ENCODE measurements at regions not wholly inside any gene's neighbourhood (a gene's known extent, or its start where the extent isn't known, plus 50 kb on each side); places are given as distances from the start of the nearest gene placed in this dataset.

DNA sequence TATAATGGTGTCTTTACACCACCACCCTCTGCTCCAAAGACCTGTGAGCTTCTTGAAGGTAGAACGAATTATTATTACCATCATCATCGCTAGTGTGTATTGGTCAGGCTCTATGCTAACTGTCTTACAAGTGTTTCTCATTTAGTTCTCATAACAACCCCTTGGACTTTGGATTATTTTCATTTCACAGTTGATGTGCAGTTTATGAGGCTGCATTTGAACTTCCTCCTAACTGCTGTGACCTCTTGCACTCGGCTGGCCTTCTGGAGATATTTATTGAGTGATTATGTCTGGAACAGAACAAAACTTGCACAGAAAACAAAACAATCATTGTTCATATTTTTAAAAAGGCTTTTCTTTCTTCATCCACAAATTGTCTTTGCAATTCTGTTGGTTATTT lies 306.3 kb upstream of the SGCD start:
- no peak for TF ChIP-seq CTCF (conservative IDR thresholded peaks at IDR 0.05)
- TF ChIP-seq EZH2 (IDR thresholded peaks at IDR 0.05; ENCODE audit: low read depth), result no peak

Data from PC-9 (cell line).